ENCODE measurements at regions not wholly inside any gene's neighbourhood (a gene's known extent, or its start where the extent isn't known, plus 50 kb on each side); places are given as distances from the start of the nearest gene placed in this dataset.
"Not testable (repeated sequence)": the region's sequence is repeated elsewhere in the genome, so short reads cannot be mapped to it uniquely, and the experiment has no call there.

GRCh38 chr9:38253200-38253599 lies 139.3 kb upstream of the ALDH1B1 start:
- DNase-seq: no peak

- DNase-seq: no peak
Observed at GRCh38 chr9:38251036-38251860, 141.3 kb upstream of the ALDH1B1 start.

- no peak for DNase-seq
Observed at GRCh38 chr9:38250279-38251035, 142.0 kb upstream of the ALDH1B1 start.

GRCh38 chr9:38249587-38250210 lies 142.8 kb upstream of the ALDH1B1 start:
- no peak for DNase-seq

GRCh38 chr9:38249049-38249448 lies 143.5 kb upstream of the ALDH1B1 start:
- no peak for DNase-seq

GRCh38 chr9:38246833-38247232 lies 145.7 kb upstream of the ALDH1B1 start:
- no peak for DNase-seq

- no peak for DNase-seq
Observed at GRCh38 chr9:38244971-38245370, 147.5 kb upstream of the ALDH1B1 start.

GRCh38 chr9:38243993-38244392 lies 148.5 kb upstream of the ALDH1B1 start:
- no peak for DNase-seq

- not testable (repeated sequence) for DNase-seq
Observed at GRCh38 chr9:38242151-38242550, 150.4 kb upstream of the ALDH1B1 start.

GRCh38 chr9:38240051-38240450 lies 152.5 kb upstream of the ALDH1B1 start:
- no peak for DNase-seq

GRCh38 chr9:38235244-38235643 lies 157.3 kb upstream of the ALDH1B1 start:
- no peak for DNase-seq

GRCh38 chr9:38234479-38235170 lies 157.9 kb upstream of the ALDH1B1 start:
- DNase-seq: peak; percentile 4

GRCh38 chr9:38233796-38234355 lies 158.6 kb upstream of the ALDH1B1 start:
- DNase-seq: no peak

- no peak for DNase-seq
Observed at GRCh38 chr9:38233343-38233742, 159.2 kb upstream of the ALDH1B1 start.

GRCh38 chr9:38232895-38233294 lies 159.6 kb upstream of the ALDH1B1 start:
- no peak for DNase-seq

GRCh38 chr9:38229504-38230155 lies 160.6 kb upstream of the SHB start:
- DNase-seq: no peak

- DNase-seq: no peak
Observed at GRCh38 chr9:38229104-38229500, 160.1 kb upstream of the SHB start.

GRCh38 chr9:38228331-38229103 lies 159.5 kb upstream of the SHB start:
- peak; percentile 13 for DNase-seq

GRCh38 chr9:38227656-38228055 lies 158.6 kb upstream of the SHB start:
- DNase-seq: peak; percentile 62

- DNase-seq: peak; percentile 81
Observed at GRCh38 chr9:38227061-38227540, 158.1 kb upstream of the SHB start.

GRCh38 chr9:38226491-38226951 lies 157.5 kb upstream of the SHB start:
- DNase-seq: no peak
